H1 (cell line): ENCODE measurements at regions not wholly inside any gene's neighbourhood (a gene's known extent, or its start where the extent isn't known, plus 50 kb on each side); places are given as distances from the start of the nearest gene placed in this dataset.

ENCODE experiments used
- CTCF ChIA-PET: fragments of 300-600 bp; sonication (Branson Sonifier 250); formaldehyde crosslinking; loops from one replicate; lab custom pipeline; 2021; ENCODE audit not compliant: partially characterized antibody; lab: Charles Lee
- POLR2A ChIA-PET: fragments of 300-600 bp; sonication (Branson Sonifier 250); formaldehyde crosslinking; loops from one replicate; lab custom pipeline; 2021; ENCODE audit warnings: inconsistent platforms; ENCODE audit not compliant: partially characterized antibody; lab: Charles Lee
- DNase-seq, 2 experiments: peaks; one replicate each; pipeline versions ENCODE4 v3.0.0 to v3.0.0-alpha.2; 2010 to 2022; ENCODE audit warnings: low spot score in 2 of 2, low read depth in 1 of 2, mixed read lengths in 1 of 2
- FAIRE-seq: peaks from 2 replicates; lab custom pipeline; 2011; peaks lifted over from hg19 to GRCh38; lab: Jason Lieb, UNC
- H2AFZ ChIP-seq: 2 replicates; pipeline ENCODE4 v1.8.1; 2012; ENCODE audit warnings: low read length, inconsistent platforms
- H2AK5ac ChIP-seq: 2 replicates; pipeline ENCODE4 v1.6.1; 2013; ENCODE audit warnings: low read depth, low read length
- H2BK120ac ChIP-seq: replicated peaks from 2 replicates; pipeline ENCODE3; 2013; ENCODE audit warnings: low read depth, low read length, inconsistent platforms
- H2BK12ac ChIP-seq: 2 replicates; pipeline ENCODE4 v1.6.1; 2013; ENCODE audit warnings: low read depth, low read length
- H2BK15ac ChIP-seq: 2 replicates; pipeline ENCODE4 v1.6.1; 2013; ENCODE audit warnings: low read length
- H2BK20ac ChIP-seq: 2 replicates; pipeline ENCODE4 v1.6.1; 2013; ENCODE audit warnings: low read length
- H2BK5ac ChIP-seq: 2 replicates; pipeline ENCODE4 v1.6.1; 2013; ENCODE audit warnings: low read depth, low read length
- H3K14ac ChIP-seq: 2 replicates; pipeline ENCODE4 v1.6.1; 2013; ENCODE audit warnings: inconsistent platforms; ENCODE audit not compliant: insufficient read length
- H3K18ac ChIP-seq: 2 replicates; pipeline ENCODE4 v1.6.1; 2013; ENCODE audit warnings: low read length; ENCODE audit errors: extremely low read depth
- H3K23ac ChIP-seq: 2 replicates; pipeline ENCODE4 v1.6.1; 2013; ENCODE audit warnings: inconsistent platforms; ENCODE audit not compliant: insufficient read length
- H3K23me2 ChIP-seq: 2 replicates; pipeline ENCODE4 v1.6.1; 2013; ENCODE audit warnings: low read depth, low read length
- H3K27ac ChIP-seq: 2 replicates; pipeline ENCODE4 v1.6.1; 2011; ENCODE audit warnings: low read depth, low read length, inconsistent platforms
- H3K27me3 ChIP-seq, 4 experiments: replicated peaks in 1 of 4; 1 replicate in 1 of 4; 2 replicates in 3 of 4; pipeline versions ENCODE4 v1.6.1 to v1.8.1; 2011 to 2013; ENCODE audit warnings: low read length in 3 of 4, mild to moderate bottlenecking in 3 of 4, inconsistent platforms in 2 of 4, mixed read lengths in 2 of 4, moderate library complexity in 1 of 4; ENCODE audit not compliant: control insufficient read depth in 3 of 4, insufficient read depth in 3 of 4; ENCODE audit errors: extremely low read depth in 1 of 4
- H3K36me3 ChIP-seq, 4 experiments: 2 replicates each; pipeline versions ENCODE4 v1.6.1 to v1.8.1; 2011 to 2013; ENCODE audit warnings: mild to moderate bottlenecking in 4 of 4, low read length in 3 of 4, moderate library complexity in 2 of 4, control low read depth in 1 of 4, inconsistent platforms in 1 of 4; ENCODE audit not compliant: insufficient read depth in 4 of 4, control insufficient read depth in 2 of 4
- H3K4ac ChIP-seq: replicated peaks from 2 replicates; pipeline ENCODE3; 2013; ENCODE audit warnings: low read length, low read depth, mixed read lengths, inconsistent platforms; ENCODE audit not compliant: insufficient read length
- H3K4me1 ChIP-seq, 4 experiments: replicated peaks in 1 of 4; 1 replicate in 1 of 4; 2 replicates in 3 of 4; pipeline versions ENCODE4 v1.6.1 to v1.8.1; 2011 to 2013; ENCODE audit warnings: low read length in 3 of 4, inconsistent platforms in 2 of 4, mixed read lengths in 1 of 4; ENCODE audit not compliant: insufficient read depth in 4 of 4, control insufficient read depth in 3 of 4
- H3K4me2 ChIP-seq, 2 experiments: 2 replicates each; pipeline versions ENCODE4 v1.6.1 to v1.8.1; 2011 to 2013; ENCODE audit warnings: low read depth in 2 of 2, low read length in 2 of 2, control low read depth in 1 of 2, inconsistent platforms in 1 of 2, mild to moderate bottlenecking in 1 of 2; ENCODE audit not compliant: insufficient read depth in 1 of 2
- H3K4me3 ChIP-seq, 4 experiments: fragments of 200-600, 300-600 bp in 1 of 4; sonication (generic), shearing (Covaris generic), sonication (Bioruptor Twin) in 1 of 4; 2 replicates each; pipeline versions ENCODE4 v1.5.1 to v1.8.1; 2011 to 2016; ENCODE audit warnings: low read length in 4 of 4, low read depth in 3 of 4, control low read depth in 2 of 4, inconsistent platforms in 2 of 4, mild to moderate bottlenecking in 2 of 4, mixed read lengths in 1 of 4, moderate library complexity in 1 of 4; ENCODE audit not compliant: insufficient read depth in 2 of 4; ENCODE audit errors: extremely low read depth in 1 of 4
- H3K56ac ChIP-seq: replicated peaks from 2 replicates; pipeline ENCODE3; 2013; ENCODE audit warnings: low read depth, mild to moderate bottlenecking, mixed read lengths, low read length, inconsistent platforms; ENCODE audit not compliant: insufficient read length
- H3K79me1 ChIP-seq: 2 replicates; pipeline ENCODE4 v1.6.1; 2013; ENCODE audit warnings: low read depth, low read length, control low read depth
- H3K79me2 ChIP-seq, 2 experiments: 2 replicates each; pipeline versions ENCODE4 v1.6.1 to v1.8.1; 2012 to 2013; ENCODE audit warnings: low read length in 2 of 2, mild to moderate bottlenecking in 2 of 2, inconsistent platforms in 1 of 2; ENCODE audit not compliant: insufficient read depth in 2 of 2, control insufficient read depth in 1 of 2
- H3K9ac ChIP-seq, 4 experiments: replicated peaks in 1 of 4; 1 replicate in 1 of 4; 2 replicates in 3 of 4; pipeline versions ENCODE4 v1.6.1 to v1.8.1; 2011 to 2013; ENCODE audit warnings: low read depth in 3 of 4, low read length in 3 of 4, control low read depth in 2 of 4, mild to moderate bottlenecking in 2 of 4, moderate library complexity in 2 of 4, inconsistent platforms in 1 of 4; ENCODE audit errors: extremely low read depth in 1 of 4
- H3K9me3 ChIP-seq, 2 experiments: 2 replicates each; pipeline versions ENCODE4 v1.6.1 to v1.8.1; 2012 to 2013; ENCODE audit warnings: mild to moderate bottlenecking in 2 of 2, moderate library complexity in 2 of 2, control low read depth in 1 of 2, inconsistent platforms in 1 of 2, low read depth in 1 of 2, low read length in 1 of 2, mixed read lengths in 1 of 2; ENCODE audit not compliant: insufficient read depth in 2 of 2
- H4K20me1 ChIP-seq, 2 experiments: replicated peaks in 1 of 2; 2 replicates each; pipeline versions ENCODE3 to v1.8.1; 2011 to 2013; ENCODE audit warnings: inconsistent platforms in 2 of 2, low read length in 2 of 2, mild to moderate bottlenecking in 1 of 2; ENCODE audit not compliant: insufficient read depth in 2 of 2, control insufficient read depth in 1 of 2
- H4K5ac ChIP-seq: 2 replicates; pipeline ENCODE4 v1.6.1; 2013; ENCODE audit warnings: low read length, low read depth, mixed read lengths, inconsistent platforms; ENCODE audit not compliant: insufficient read length
- H4K8ac ChIP-seq: 2 replicates; pipeline ENCODE4 v1.8.0; 2013; ENCODE audit warnings: mild to moderate bottlenecking, moderate library complexity, low read length, inconsistent platforms; ENCODE audit not compliant: insufficient read depth; ENCODE audit errors: extremely low read depth
- H4K91ac ChIP-seq: replicated peaks from 2 replicates; pipeline ENCODE3; 2013; ENCODE audit warnings: low read length, mixed read lengths, inconsistent platforms; ENCODE audit not compliant: insufficient read length
- ASH2L ChIP-seq: fragments of 200-600, 300-600 bp; sonication (generic); IDR thresholded peaks from one replicate; pipeline ENCODE4 v1.7.1; 2017; ENCODE audit warnings: low read length
- BACH1 ChIP-seq: IDR thresholded peaks from 2 replicates; pipeline ENCODE4 v1.6.1; 2012; ENCODE audit warnings: low read length, improper control_type of control experiment
- CREB1 ChIP-seq: IDR thresholded peaks from 2 replicates; pipeline ENCODE4 v1.6.1; 2012; ENCODE audit warnings: inconsistent platforms
- HDAC2 ChIP-seq, 2 experiments: fragments of 300-600 bp in 1 of 2; sonication (generic) in 1 of 2; IDR thresholded peaks; 2 replicates each; pipeline ENCODE4 v1.6.1; 2011 to 2012; ENCODE audit warnings: low read depth in 2 of 2, low read length in 2 of 2, mild to moderate bottlenecking in 2 of 2, moderate library complexity in 2 of 2, borderline replicate concordance in 1 of 2, inconsistent platforms in 1 of 2
- SIRT6 ChIP-seq: IDR thresholded peaks from one replicate; pipeline ENCODE4 v1.7.1; 2012; ENCODE audit warnings: low read length, inconsistent platforms
- TCF12 ChIP-seq: IDR thresholded peaks from 2 replicates; pipeline ENCODE4 v1.6.1; 2011; ENCODE audit warnings: low read depth, mild to moderate bottlenecking, low read length
- WGBS, 2 experiments: shearing (Covaris generic) in 1 of 2; methylation state at CpG; one replicate each; pipeline versions ENCODE4 v1.1.6 to v1.1.7; 2013 to 2015; ENCODE audit warnings: low lambda C conversion rate in 2 of 2, mixed read lengths in 2 of 2, inconsistent platforms in 1 of 2, low coverage in 1 of 2, missing lambda C conversion rate in 1 of 2; ENCODE audit not compliant: insufficient replicate concordance in 2 of 2, insufficient coverage in 1 of 2, insufficient read length in 1 of 2; ENCODE audit errors: extremely low coverage in 1 of 2, missing lambda C conversion rate in 1 of 2; 5-methylcytosine and 5-hydroxymethylcytosine counted together

GRCh38 chr14:48096897-48097296 is 421.5 kb upstream of the MDGA2 start:
- Histone ChIP-seq H3K14ac (no peak overlapping the region), H3K4me3 (no peak overlapping the region), H4K5ac (no peak overlapping the region), H2BK12ac (no peak overlapping the region), H3K18ac (no peak overlapping the region), H3K79me1 (no peaks in the 10 kb centered on the region), H3K79me2 (no peaks in the 10 kb centered on the region), H3K4ac (no peak overlapping the region), H3K4me2 (no peak overlapping the region), H4K20me1 (no peaks in the 10 kb centered on the region), H3K23ac (no peak overlapping the region), H4K8ac (no peak overlapping the region), H2BK15ac (no peak overlapping the region), H3K56ac (no peak overlapping the region), H3K9me3 (no peaks in the 10 kb centered on the region), H3K4me1 (no peaks in the 10 kb centered on the region; a peak in 1 of 7 replicates), H2AK5ac (no peak overlapping the region), H3K36me3 (no peaks in the 10 kb centered on the region), H3K27me3 (no peaks in the 10 kb centered on the region), H2BK20ac (no peak overlapping the region), H3K23me2 (no peaks in the 10 kb centered on the region), H3K9ac (no peak overlapping the region), H4K91ac (no peak overlapping the region), H3K27ac (no peak overlapping the region), H2BK5ac (no peak overlapping the region), H2BK120ac (no peak overlapping the region), H2AFZ (no peak overlapping the region)
- CTCF ChIA-PET = no interaction called here
- no peak for DNase-seq
- TF ChIP-seq HDAC2 (IDR thresholded peaks at IDR 0.05; ENCODE audit: borderline replicate concordance in 1 of 2, low read depth in 2 of 2, low read length in 2 of 2) = no peak
- no peak for TF ChIP-seq ASH2L
- no peak for TF ChIP-seq CREB1
- TF ChIP-seq TCF12 = no peak
- no peak for TF ChIP-seq BACH1
- no peak for TF ChIP-seq SIRT6
- 94% methylated on average over 2 of the region's 2 CpGs; no CpG with 5 or more reads in 1 of the 2 experiments for WGBS, 2 experiments
- POLR2A ChIA-PET = no interaction called here
- no peak for FAIRE-seq
